Esophagus squamous epithelium (tissue), 4 donors: ENCODE measurements at regions not wholly inside any gene's neighbourhood (a gene's known extent, or its start where the extent isn't known, plus 50 kb on each side); places are given as distances from the start of the nearest gene placed in this dataset.

Experiments used
- POLR2A ChIP-seq, 4 donors: fragments of 450-650 bp; IDR thresholded peaks; one replicate each; pipeline ENCODE4 v1.6.1; 2017; ENCODE audit warnings: antibody characterized with exemption in 4 of 4, mild to moderate bottlenecking in 4 of 4, moderate library complexity in 3 of 4
- TF ChIP-seq, protein P1 (sequence below), 6 experiments: fragments of 450-650 bp in 4 of 6; fragments of 200-600 bp in 2 of 6; sonication (generic) in 2 of 6; IDR thresholded peaks; one replicate each; pipeline ENCODE4 v1.5.1; 2016 to 2019; ENCODE audit warnings: antibody characterized with exemption in 6 of 6, mild to moderate bottlenecking in 4 of 6, moderate library complexity in 4 of 6

DNA sequence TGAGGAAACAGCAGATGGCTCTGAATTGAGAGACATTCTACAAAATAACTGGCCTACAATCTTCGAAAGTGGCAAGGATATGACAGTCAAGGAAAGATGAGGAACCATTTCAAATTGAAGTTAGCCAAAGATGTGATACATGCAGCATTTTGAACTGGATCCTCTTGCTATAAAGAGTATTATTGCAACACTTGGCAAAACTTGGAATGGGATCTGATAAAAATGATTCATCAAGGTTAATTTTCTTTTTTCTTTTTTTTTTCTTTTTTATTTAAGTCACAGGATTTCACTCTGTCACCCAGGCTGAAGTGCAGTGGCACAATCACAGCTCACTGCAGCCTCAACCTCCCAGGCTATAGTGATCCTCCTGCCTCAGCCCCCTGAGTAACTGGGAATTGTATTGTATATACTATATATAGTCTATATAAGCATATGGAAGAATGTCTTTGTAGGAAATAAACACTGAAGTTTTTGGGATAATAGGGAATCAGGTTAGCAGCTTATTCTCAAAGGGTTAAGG lies 49.8 kb upstream of the GJA8 start:
- TF ChIP-seq, protein P1, sequence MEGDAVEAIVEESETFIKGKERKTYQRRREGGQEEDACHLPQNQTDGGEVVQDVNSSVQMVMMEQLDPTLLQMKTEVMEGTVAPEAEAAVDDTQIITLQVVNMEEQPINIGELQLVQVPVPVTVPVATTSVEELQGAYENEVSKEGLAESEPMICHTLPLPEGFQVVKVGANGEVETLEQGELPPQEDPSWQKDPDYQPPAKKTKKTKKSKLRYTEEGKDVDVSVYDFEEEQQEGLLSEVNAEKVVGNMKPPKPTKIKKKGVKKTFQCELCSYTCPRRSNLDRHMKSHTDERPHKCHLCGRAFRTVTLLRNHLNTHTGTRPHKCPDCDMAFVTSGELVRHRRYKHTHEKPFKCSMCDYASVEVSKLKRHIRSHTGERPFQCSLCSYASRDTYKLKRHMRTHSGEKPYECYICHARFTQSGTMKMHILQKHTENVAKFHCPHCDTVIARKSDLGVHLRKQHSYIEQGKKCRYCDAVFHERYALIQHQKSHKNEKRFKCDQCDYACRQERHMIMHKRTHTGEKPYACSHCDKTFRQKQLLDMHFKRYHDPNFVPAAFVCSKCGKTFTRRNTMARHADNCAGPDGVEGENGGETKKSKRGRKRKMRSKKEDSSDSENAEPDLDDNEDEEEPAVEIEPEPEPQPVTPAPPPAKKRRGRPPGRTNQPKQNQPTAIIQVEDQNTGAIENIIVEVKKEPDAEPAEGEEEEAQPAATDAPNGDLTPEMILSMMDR (IDR thresholded peaks at IDR 0.05): no peak
- TF ChIP-seq POLR2A (IDR thresholded peaks at IDR 0.05): no peak
